ENCODE measurements at regions not wholly inside any gene's neighbourhood (a gene's known extent, or its start where the extent isn't known, plus 50 kb on each side); places are given as distances from the start of the nearest gene placed in this dataset.

- H3K27ac ChIP-seq (ENCODE audit: low read depth, low read length): no peak overlapping the region
- no peak overlapping the region for H2BK120ac ChIP-seq (ENCODE audit: low read depth, low read length)
- no peaks in the 10 kb centered on the region for H3K4me1 ChIP-seq (ENCODE audit: control insufficient read depth, low read depth, low read length)
- WGBS (ENCODE audit: extremely low coverage, insufficient coverage, low lambda C conversion rate): no CpG with 5 or more reads among the region's 2 CpGs
- no peak overlapping the region for H3K18ac ChIP-seq (ENCODE audit: low read length)
- no peak overlapping the region for H3K4me2 ChIP-seq (ENCODE audit: low read length)
- no peak overlapping the region for H3K56ac ChIP-seq (ENCODE audit: low read length)
- H4K8ac ChIP-seq (ENCODE audit: low read depth, low read length): no peak overlapping the region
- no peak overlapping the region for H3K4me3 ChIP-seq (ENCODE audit: low read length)
- no peak overlapping the region for H3K4ac ChIP-seq (ENCODE audit: low read depth, low read length)
- H2BK5ac ChIP-seq (ENCODE audit: low read length): no peak overlapping the region
- no peaks in the 10 kb centered on the region for H3K27me3 ChIP-seq (ENCODE audit: insufficient read depth, low read length, poor library complexity)
- no peak overlapping the region for H3K9ac ChIP-seq (ENCODE audit: low read length)
- no peaks in the 10 kb centered on the region for H3K36me3 ChIP-seq (ENCODE audit: control insufficient read depth, insufficient read depth, low read length)
- no peaks in the 10 kb centered on the region for H3K79me1 ChIP-seq (ENCODE audit: low read length)
- no peaks in the 10 kb centered on the region for H3K79me2 ChIP-seq (ENCODE audit: control insufficient read depth, insufficient read depth, low read length)
- DNase-seq: no peak
- no peak overlapping the region for H3K23ac ChIP-seq (ENCODE audit: low read length)
- no peak overlapping the region for H2AK5ac ChIP-seq (ENCODE audit: low read length)
- no peak overlapping the region for H2BK15ac ChIP-seq (replicated peaks; ENCODE audit: low read depth)
- no peak overlapping the region for H4K5ac ChIP-seq (ENCODE audit: low read length)
These were observed 1673.4 kb upstream of the PCDH7 start for GRCh38 chr4:29046781-29047180.

GRCh38 chr4:29047341-29048041 is 1672.7 kb upstream of the PCDH7 start:
- no peak overlapping the region for H3K23ac ChIP-seq (ENCODE audit: low read length)
- H2BK5ac ChIP-seq (ENCODE audit: low read length): no peak overlapping the region
- no peak overlapping the region for H2BK15ac ChIP-seq (replicated peaks; ENCODE audit: low read depth)
- H3K9ac ChIP-seq (ENCODE audit: low read length): no peak overlapping the region
- no peak overlapping the region for H3K56ac ChIP-seq (ENCODE audit: low read length)
- no peak overlapping the region for H2AK5ac ChIP-seq (ENCODE audit: low read length)
- no peak overlapping the region for H2BK120ac ChIP-seq (ENCODE audit: low read depth, low read length)
- H4K8ac ChIP-seq (ENCODE audit: low read depth, low read length): no peak overlapping the region
- no peak overlapping the region for H3K4ac ChIP-seq (ENCODE audit: low read depth, low read length)
- DNase-seq: no peak
- H3K4me1 ChIP-seq (ENCODE audit: control insufficient read depth, low read depth, low read length): no peaks in the 10 kb centered on the region
- no peak overlapping the region for H3K4me3 ChIP-seq (ENCODE audit: low read length)
- no peaks in the 10 kb centered on the region for H3K27me3 ChIP-seq (ENCODE audit: insufficient read depth, low read length, poor library complexity)
- no peak overlapping the region for H3K4me2 ChIP-seq (ENCODE audit: low read length)
- no CpG with 5 or more reads among the region's 28 CpGs for WGBS (ENCODE audit: extremely low coverage, insufficient coverage, low lambda C conversion rate)
- H3K36me3 ChIP-seq (ENCODE audit: control insufficient read depth, insufficient read depth, low read length): no peaks in the 10 kb centered on the region
- H4K5ac ChIP-seq (ENCODE audit: low read length): no peak overlapping the region
- no peaks in the 10 kb centered on the region for H3K79me2 ChIP-seq (ENCODE audit: control insufficient read depth, insufficient read depth, low read length)
- no peak overlapping the region for H3K27ac ChIP-seq (ENCODE audit: low read depth, low read length)
- H3K18ac ChIP-seq (ENCODE audit: low read length): no peak overlapping the region
- no peaks in the 10 kb centered on the region for H3K79me1 ChIP-seq (ENCODE audit: low read length)

GRCh38 chr4:29051381-29051965 is 1668.7 kb upstream of the PCDH7 start:
- Histone ChIP-seq H2BK15ac (replicated peaks; ENCODE audit: low read depth) (no peak overlapping the region), H3K4ac (ENCODE audit: low read depth, low read length) (no peak overlapping the region), H3K56ac (ENCODE audit: low read length) (no peak overlapping the region), H3K27me3 (ENCODE audit: insufficient read depth, low read length, poor library complexity) (no peaks in the 10 kb centered on the region), H3K27ac (ENCODE audit: low read depth, low read length) (no peak overlapping the region), H3K18ac (ENCODE audit: low read length) (no peak overlapping the region), H2BK5ac (ENCODE audit: low read length) (no peak overlapping the region), H2BK120ac (ENCODE audit: low read depth, low read length) (no peak overlapping the region), H4K8ac (ENCODE audit: low read depth, low read length) (no peak overlapping the region), H3K4me2 (ENCODE audit: low read length) (no peak overlapping the region), H3K79me1 (ENCODE audit: low read length) (no peaks in the 10 kb centered on the region), H3K4me3 (ENCODE audit: low read length) (no peak overlapping the region), H3K9ac (ENCODE audit: low read length) (no peak overlapping the region), H4K5ac (ENCODE audit: low read length) (no peak overlapping the region), H3K79me2 (ENCODE audit: control insufficient read depth, insufficient read depth, low read length) (no peaks in the 10 kb centered on the region), H3K4me1 (ENCODE audit: control insufficient read depth, low read depth, low read length) (no peaks in the 10 kb centered on the region), H2AK5ac (ENCODE audit: low read length) (no peak overlapping the region), H3K23ac (ENCODE audit: low read length) (no peak overlapping the region), H3K36me3 (ENCODE audit: control insufficient read depth, insufficient read depth, low read length) (no peaks in the 10 kb centered on the region)
- no peak for DNase-seq
- 100% methylated on average over 1 of the region's 4 CpGs for WGBS (ENCODE audit: extremely low coverage, insufficient coverage, low lambda C conversion rate)

GRCh38 chr4:29052266-29052665 is 1667.9 kb upstream of the PCDH7 start:
- Histone ChIP-seq H3K56ac (ENCODE audit: low read length) (no peak overlapping the region), H4K8ac (ENCODE audit: low read depth, low read length) (no peak overlapping the region), H2AK5ac (ENCODE audit: low read length) (no peak overlapping the region), H3K27ac (ENCODE audit: low read depth, low read length) (no peak overlapping the region), H4K5ac (ENCODE audit: low read length) (no peak overlapping the region), H3K27me3 (ENCODE audit: insufficient read depth, low read length, poor library complexity) (no peaks in the 10 kb centered on the region), H3K4ac (ENCODE audit: low read depth, low read length) (no peak overlapping the region), H3K79me1 (ENCODE audit: low read length) (no peaks in the 10 kb centered on the region), H2BK120ac (ENCODE audit: low read depth, low read length) (no peak overlapping the region), H2BK15ac (replicated peaks; ENCODE audit: low read depth) (no peak overlapping the region), H3K4me1 (ENCODE audit: control insufficient read depth, low read depth, low read length) (no peaks in the 10 kb centered on the region), H3K23ac (ENCODE audit: low read length) (no peak overlapping the region), H3K79me2 (ENCODE audit: control insufficient read depth, insufficient read depth, low read length) (no peaks in the 10 kb centered on the region), H2BK5ac (ENCODE audit: low read length) (no peak overlapping the region), H3K36me3 (ENCODE audit: control insufficient read depth, insufficient read depth, low read length) (no peaks in the 10 kb centered on the region), H3K18ac (ENCODE audit: low read length) (no peak overlapping the region), H3K4me2 (ENCODE audit: low read length) (no peak overlapping the region), H3K9ac (ENCODE audit: low read length) (no peak overlapping the region), H3K4me3 (ENCODE audit: low read length) (no peak overlapping the region)
- peak; percentile 47 for DNase-seq
- WGBS (ENCODE audit: extremely low coverage, insufficient coverage, low lambda C conversion rate): no CpG with 5 or more reads among the region's 4 CpGs

GRCh38 chr4:29058531-29058930 is 1661.6 kb upstream of the PCDH7 start:
- Histone ChIP-seq H3K18ac (ENCODE audit: low read length) (no peak overlapping the region), H3K79me1 (ENCODE audit: low read length) (no peaks in the 10 kb centered on the region), H3K4ac (ENCODE audit: low read depth, low read length) (no peak overlapping the region), H3K4me1 (ENCODE audit: control insufficient read depth, low read depth, low read length) (no peaks in the 10 kb centered on the region), H3K27ac (ENCODE audit: low read depth, low read length) (no peak overlapping the region), H3K36me3 (ENCODE audit: control insufficient read depth, insufficient read depth, low read length) (no peaks in the 10 kb centered on the region), H3K4me2 (ENCODE audit: low read length) (no peak overlapping the region), H3K79me2 (ENCODE audit: control insufficient read depth, insufficient read depth, low read length) (no peaks in the 10 kb centered on the region), H2BK5ac (ENCODE audit: low read length) (no peak overlapping the region), H2AK5ac (ENCODE audit: low read length) (no peak overlapping the region), H2BK15ac (replicated peaks; ENCODE audit: low read depth) (no peak overlapping the region), H3K27me3 (ENCODE audit: insufficient read depth, low read length, poor library complexity) (no peaks in the 10 kb centered on the region), H3K4me3 (ENCODE audit: low read length) (no peak overlapping the region), H4K8ac (ENCODE audit: low read depth, low read length) (no peak overlapping the region), H4K5ac (ENCODE audit: low read length) (no peak overlapping the region), H3K23ac (ENCODE audit: low read length) (no peak overlapping the region), H3K56ac (ENCODE audit: low read length) (no peak overlapping the region), H2BK120ac (ENCODE audit: low read depth, low read length) (no peak overlapping the region), H3K9ac (ENCODE audit: low read length) (no peak overlapping the region)
- DNase-seq: no peak
- no CpG with 5 or more reads among the region's 2 CpGs for WGBS (ENCODE audit: extremely low coverage, insufficient coverage, low lambda C conversion rate)

GRCh38 chr4:29066861-29067260 is 1653.3 kb upstream of the PCDH7 start:
- no peak overlapping the region for H2BK5ac ChIP-seq (ENCODE audit: low read length)
- no peak overlapping the region for H4K8ac ChIP-seq (ENCODE audit: low read depth, low read length)
- H2BK120ac ChIP-seq (ENCODE audit: low read depth, low read length): no peak overlapping the region
- H3K4me2 ChIP-seq (ENCODE audit: low read length): no peak overlapping the region
- no peak overlapping the region for H3K27ac ChIP-seq (ENCODE audit: low read depth, low read length)
- H3K56ac ChIP-seq (ENCODE audit: low read length): no peak overlapping the region
- no peaks in the 10 kb centered on the region for H3K79me2 ChIP-seq (ENCODE audit: control insufficient read depth, insufficient read depth, low read length)
- H3K4ac ChIP-seq (ENCODE audit: low read depth, low read length): no peak overlapping the region
- no peak overlapping the region for H2AK5ac ChIP-seq (ENCODE audit: low read length)
- H3K79me1 ChIP-seq (ENCODE audit: low read length): no peaks in the 10 kb centered on the region
- no peak overlapping the region for H3K4me3 ChIP-seq (ENCODE audit: low read length)
- no peak for DNase-seq
- no peak overlapping the region for H4K5ac ChIP-seq (ENCODE audit: low read length)
- no peak overlapping the region for H3K9ac ChIP-seq (ENCODE audit: low read length)
- H3K23ac ChIP-seq (ENCODE audit: low read length): no peak overlapping the region
- H3K36me3 ChIP-seq (ENCODE audit: control insufficient read depth, insufficient read depth, low read length): no peaks in the 10 kb centered on the region
- no peak overlapping the region for H2BK15ac ChIP-seq (replicated peaks; ENCODE audit: low read depth)
- no peaks in the 10 kb centered on the region for H3K27me3 ChIP-seq (ENCODE audit: insufficient read depth, low read length, poor library complexity)
- H3K18ac ChIP-seq (ENCODE audit: low read length): no peak overlapping the region
- H3K4me1 ChIP-seq (ENCODE audit: control insufficient read depth, low read depth, low read length): no peaks in the 10 kb centered on the region
- no CpG with 5 or more reads among the region's 2 CpGs for WGBS (ENCODE audit: extremely low coverage, insufficient coverage, low lambda C conversion rate)

All from mesendoderm (in vitro differentiated cells).